Upper lobe of left lung (tissue), 4 donors: ENCODE measurements at regions not wholly inside any gene's neighbourhood (a gene's known extent, or its start where the extent isn't known, plus 50 kb on each side); places are given as distances from the start of the nearest gene placed in this dataset.

ENCODE experiments used
- EP300 ChIP-seq, 4 donors: sonication (generic); formaldehyde crosslinking; IDR thresholded peaks; one replicate each; pipeline ENCODE4 v1.5.1; 2017; ENCODE audit warnings: antibody characterized with exemption in 4 of 4, control low read depth in 2 of 4
- POLR2A ChIP-seq, 4 donors: fragments of 450-650 bp; IDR thresholded peaks; one replicate each; pipeline ENCODE4 v1.5.1; 2016 to 2017; ENCODE audit warnings: antibody characterized with exemption in 4 of 4, mild to moderate bottlenecking in 2 of 4
- POLR2AphosphoS5 ChIP-seq, 2 donors: sonication (generic); formaldehyde crosslinking; IDR thresholded peaks; one replicate each; pipeline ENCODE4 v1.5.1; 2017; ENCODE audit warnings: antibody characterized with exemption in 2 of 2
- TF ChIP-seq, protein P1 (sequence below), 6 experiments: fragments of 450-650 bp in 4 of 6; fragments of 200-600 bp in 2 of 6; sonication (generic) in 2 of 6; IDR thresholded peaks; one replicate each; pipeline ENCODE4 v1.5.1; 2016 to 2019; ENCODE audit warnings: antibody characterized with exemption in 6 of 6

DNA sequence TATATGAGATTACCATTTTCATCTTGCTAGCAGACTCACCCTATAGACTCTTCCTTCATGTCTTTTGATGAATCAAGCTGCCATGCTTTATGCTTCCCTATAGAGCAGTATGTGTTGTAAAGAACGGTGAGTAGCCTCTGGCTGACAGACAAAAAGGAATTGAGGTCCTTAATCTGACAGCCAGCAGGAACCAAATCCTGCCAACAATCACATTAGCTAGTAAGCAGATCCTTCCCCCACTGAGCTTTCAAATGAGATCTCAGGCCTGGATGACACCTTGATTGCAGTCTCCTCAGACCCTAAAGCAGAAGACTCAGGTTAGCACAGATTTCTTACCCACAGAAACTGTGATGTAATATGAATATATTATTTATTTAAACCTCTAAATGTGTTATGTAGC, 577.0 kb downstream of the CDH11 start:
- TF ChIP-seq, protein P1, sequence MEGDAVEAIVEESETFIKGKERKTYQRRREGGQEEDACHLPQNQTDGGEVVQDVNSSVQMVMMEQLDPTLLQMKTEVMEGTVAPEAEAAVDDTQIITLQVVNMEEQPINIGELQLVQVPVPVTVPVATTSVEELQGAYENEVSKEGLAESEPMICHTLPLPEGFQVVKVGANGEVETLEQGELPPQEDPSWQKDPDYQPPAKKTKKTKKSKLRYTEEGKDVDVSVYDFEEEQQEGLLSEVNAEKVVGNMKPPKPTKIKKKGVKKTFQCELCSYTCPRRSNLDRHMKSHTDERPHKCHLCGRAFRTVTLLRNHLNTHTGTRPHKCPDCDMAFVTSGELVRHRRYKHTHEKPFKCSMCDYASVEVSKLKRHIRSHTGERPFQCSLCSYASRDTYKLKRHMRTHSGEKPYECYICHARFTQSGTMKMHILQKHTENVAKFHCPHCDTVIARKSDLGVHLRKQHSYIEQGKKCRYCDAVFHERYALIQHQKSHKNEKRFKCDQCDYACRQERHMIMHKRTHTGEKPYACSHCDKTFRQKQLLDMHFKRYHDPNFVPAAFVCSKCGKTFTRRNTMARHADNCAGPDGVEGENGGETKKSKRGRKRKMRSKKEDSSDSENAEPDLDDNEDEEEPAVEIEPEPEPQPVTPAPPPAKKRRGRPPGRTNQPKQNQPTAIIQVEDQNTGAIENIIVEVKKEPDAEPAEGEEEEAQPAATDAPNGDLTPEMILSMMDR (IDR thresholded peaks at IDR 0.05), result no peak
- no peak for TF ChIP-seq POLR2AphosphoS5 (IDR thresholded peaks at IDR 0.05)
- TF ChIP-seq POLR2A (IDR thresholded peaks at IDR 0.05), result no peak
- TF ChIP-seq EP300 (IDR thresholded peaks at IDR 0.05), result no peak
